H9 (cell line): ENCODE measurements at regions not wholly inside any gene's neighbourhood (a gene's known extent, or its start where the extent isn't known, plus 50 kb on each side); places are given as distances from the start of the nearest gene placed in this dataset.

Experiments used
- DNase-seq: peaks from one replicate; pipeline ENCODE4 v3.0.0-alpha.2; 2017
- H2AFZ ChIP-seq: one replicate; pipeline ENCODE4 v1.6.1; 2013; ENCODE audit warnings: mild to moderate bottlenecking, low read length, control low read depth, moderate library complexity
- H2AK5ac ChIP-seq: 2 replicates; pipeline ENCODE4 v1.6.1; 2013; ENCODE audit warnings: low read length, control low read depth, mixed read lengths; ENCODE audit not compliant: insufficient read length
- H2BK120ac ChIP-seq: one replicate; pipeline ENCODE4 v1.6.1; 2013; ENCODE audit warnings: low read depth, mild to moderate bottlenecking, low read length, control low read depth, inconsistent platforms; ENCODE audit not compliant: poor library complexity, severe bottlenecking
- H2BK12ac ChIP-seq: 2 replicates; pipeline ENCODE4 v1.6.1; 2013; ENCODE audit warnings: low read length, control low read depth, mixed read lengths, low read depth; ENCODE audit not compliant: insufficient read length
- H2BK15ac ChIP-seq: 2 replicates; pipeline ENCODE4 v1.6.1; 2013; ENCODE audit warnings: low read depth, low read length, control low read depth
- H2BK20ac ChIP-seq: one replicate; pipeline ENCODE4 v1.6.1; 2013; ENCODE audit warnings: low read depth, mild to moderate bottlenecking, low read length, control low read depth, inconsistent platforms; ENCODE audit not compliant: poor library complexity, severe bottlenecking
- H2BK5ac ChIP-seq: 2 replicates; pipeline ENCODE4 v1.6.1; 2013; ENCODE audit warnings: low read length, control low read depth, mixed read lengths; ENCODE audit not compliant: insufficient read length
- H3K14ac ChIP-seq: 2 replicates; pipeline ENCODE4 v1.6.1; 2013; ENCODE audit warnings: low read length, control low read depth; ENCODE audit not compliant: insufficient read depth
- H3K18ac ChIP-seq: 2 replicates; pipeline ENCODE4 v1.6.1; 2013; ENCODE audit warnings: low read depth, mild to moderate bottlenecking, mixed read lengths, low read length, control low read depth; ENCODE audit not compliant: insufficient read length
- H3K23ac ChIP-seq: 2 replicates; pipeline ENCODE4 v1.6.1; 2013; ENCODE audit warnings: low read length, control low read depth, mixed read lengths, low read depth; ENCODE audit not compliant: insufficient read length
- H3K23me2 ChIP-seq: 2 replicates; pipeline ENCODE4 v1.6.1; 2013; ENCODE audit warnings: low read depth, mild to moderate bottlenecking, mixed read lengths, low read length, control low read depth; ENCODE audit not compliant: insufficient read length, poor library complexity, severe bottlenecking
- H3K27ac ChIP-seq: 2 replicates; pipeline ENCODE4 v1.5.1; 2013; ENCODE audit warnings: low read length, control low read depth, mixed read lengths, low read depth; ENCODE audit not compliant: insufficient read length
- H3K27me3 ChIP-seq: 2 replicates; pipeline ENCODE4 v1.6.1; 2013; ENCODE audit warnings: low read length, control low read depth, inconsistent platforms; ENCODE audit not compliant: insufficient read depth
- H3K4ac ChIP-seq: 2 replicates; pipeline ENCODE4 v1.6.1; 2013; ENCODE audit warnings: low read depth, mild to moderate bottlenecking, control low read depth, inconsistent platforms, low read length, moderate library complexity
- H3K4me1 ChIP-seq: 2 replicates; pipeline ENCODE4 v1.6.1; 2013; ENCODE audit warnings: low read length, control low read depth, inconsistent platforms; ENCODE audit not compliant: insufficient read depth
- H3K4me2 ChIP-seq: 2 replicates; pipeline ENCODE4 v1.6.1; 2013; ENCODE audit warnings: low read length, control low read depth, mixed read lengths; ENCODE audit not compliant: insufficient read length, insufficient read depth
- H3K56ac ChIP-seq: 2 replicates; pipeline ENCODE4 v1.6.1; 2013; ENCODE audit warnings: low read depth, mild to moderate bottlenecking, mixed read lengths, low read length, control low read depth; ENCODE audit not compliant: insufficient read length
- H3K79me1 ChIP-seq: 2 replicates; pipeline ENCODE4 v1.6.1; 2013; ENCODE audit warnings: low read depth, mild to moderate bottlenecking, moderate library complexity, low read length, control low read depth, inconsistent platforms; ENCODE audit not compliant: insufficient read depth, poor library complexity, severe bottlenecking
- H3K79me2 ChIP-seq: 2 replicates; pipeline ENCODE4 v1.6.1; 2013; ENCODE audit warnings: low read length, control low read depth, inconsistent platforms; ENCODE audit not compliant: insufficient read depth
- H3K9ac ChIP-seq: 2 replicates; pipeline ENCODE4 v1.6.1; 2013; ENCODE audit warnings: low read length, control low read depth, mixed read lengths; ENCODE audit not compliant: insufficient read length; ENCODE audit errors: extremely low read depth
- H3K9me3 ChIP-seq: one replicate; pipeline ENCODE4 v1.6.1; 2013; ENCODE audit warnings: low read depth, low read length, inconsistent platforms; ENCODE audit not compliant: control insufficient read depth
- H3T11ph ChIP-seq: one replicate; pipeline ENCODE4 v1.6.1; 2013; ENCODE audit warnings: mild to moderate bottlenecking, low read length, control low read depth, inconsistent platforms
- H4K20me1 ChIP-seq: one replicate; pipeline ENCODE4 v1.6.1; 2013; ENCODE audit not compliant: control insufficient read depth, insufficient read length, insufficient read depth
- H4K5ac ChIP-seq: 2 replicates; pipeline ENCODE4 v1.6.1; 2013; ENCODE audit warnings: low read depth, mild to moderate bottlenecking, mixed read lengths, low read length, control low read depth; ENCODE audit not compliant: insufficient read length
- H4K8ac ChIP-seq: replicated peaks from 2 replicates; pipeline ENCODE4 v1.6.1; 2013; ENCODE audit warnings: low read length, control low read depth, mixed read lengths, low read depth; ENCODE audit not compliant: insufficient read length
- H4K91ac ChIP-seq: 2 replicates; pipeline ENCODE4 v1.6.1; 2013; ENCODE audit warnings: low read depth, mild to moderate bottlenecking, moderate library complexity, mixed read lengths, low read length, control low read depth; ENCODE audit not compliant: insufficient read length
- H3K27ac Mint-ChIP-seq, 3 experiments: 2 replicates in 2 of 3; 3 replicates in 1 of 3; pipeline ENCODE4 v1.8.0; 2020 to 2021; ENCODE audit warnings: mixed read lengths in 3 of 3, mild to moderate bottlenecking in 1 of 3, moderate library complexity in 1 of 3
- H3K27me3 Mint-ChIP-seq: 2 replicates; pipeline ENCODE4 v1.8.0; 2021; ENCODE audit warnings: low read depth, mild to moderate bottlenecking, moderate library complexity, mixed read lengths
- H3K36me3 Mint-ChIP-seq, 3 experiments: 2 replicates in 2 of 3; 3 replicates in 1 of 3; pipeline ENCODE4 v1.8.0; 2020 to 2021; ENCODE audit warnings: low read depth in 3 of 3, mixed read lengths in 3 of 3; ENCODE audit not compliant: insufficient read depth in 1 of 3
- H3K4me1 Mint-ChIP-seq, 2 experiments: 2 replicates each; pipeline ENCODE4 v1.8.0; 2020; ENCODE audit warnings: mixed read lengths in 2 of 2
- H3K4me3 Mint-ChIP-seq, 2 experiments: 2 replicates in 1 of 2; 3 replicates in 1 of 2; pipeline ENCODE4 v1.8.0; 2020 to 2021; ENCODE audit warnings: mild to moderate bottlenecking in 2 of 2, mixed read lengths in 2 of 2, moderate library complexity in 1 of 2
- H3K9me3 Mint-ChIP-seq, 2 experiments: 2 replicates in 1 of 2; 3 replicates in 1 of 2; pipeline ENCODE4 v1.8.0; 2020; ENCODE audit warnings: mild to moderate bottlenecking in 2 of 2, mixed read lengths in 2 of 2, moderate library complexity in 1 of 2
- CTCF ChIP-seq: fragments of 200-600 bp; sonication (generic); conservative IDR thresholded peaks from 3 replicates; pipeline ENCODE4 v1.8.0; 2021; ENCODE audit warnings: antibody characterized with exemption, mild to moderate bottlenecking
- WGBS: extraction: QIAGEN DNeasy Blood & Tissue Kit; methylation state at CpG from one replicate; pipeline ENCODE4 v1.1.7; 2013; ENCODE audit warnings: missing lambda C conversion rate, low lambda C conversion rate, mixed read lengths; ENCODE audit not compliant: insufficient read length; ENCODE audit errors: extremely low coverage; 5-methylcytosine and 5-hydroxymethylcytosine counted together

- Histone ChIP-seq H3K27ac (no peak overlapping the region), H4K20me1 (no peaks in the 10 kb centered on the region), H2AK5ac (no peak overlapping the region), H3K9me3 (no peaks in the 10 kb centered on the region), H4K91ac (no peak overlapping the region), H3K23me2 (no peaks in the 10 kb centered on the region), H4K8ac (no peak overlapping the region), H2BK5ac (no peak overlapping the region), H3K56ac (no peak overlapping the region), H3K79me1 (no peaks in the 10 kb centered on the region), H4K5ac (no peak overlapping the region), H2BK120ac (no peak overlapping the region), H2BK20ac (no peak overlapping the region), H3K4me1 (no peaks in the 10 kb centered on the region; the same call in 1 of the 2 replicates), H2AFZ (no peak overlapping the region), H3K79me2 (no peaks in the 10 kb centered on the region), H3K9ac (no peak overlapping the region), H3K23ac (no peak overlapping the region), H3K4me2 (no peak overlapping the region), H2BK12ac (no peak overlapping the region), H3T11ph (no peak overlapping the region), H3K27me3 (no peaks in the 10 kb centered on the region), H3K4ac (no peak overlapping the region), H3K18ac (no peak overlapping the region), H3K14ac (no peak overlapping the region), H2BK15ac (no peak overlapping the region)
- H3K4me1 Mint-ChIP-seq, result 0 out of 4 replicates have a peak, but pooled peaks cover 0 to 3% of the 10 kb centered on the region in 2 experiments
- no peak overlapping the region for H3K4me3 Mint-ChIP-seq
- no CpG with 5 or more reads among the region's 1 CpG for WGBS
- no peak for DNase-seq
- H3K27ac Mint-ChIP-seq, result no peak overlapping the region
- no peak for TF ChIP-seq CTCF
- no peaks in the 10 kb centered on the region for H3K36me3 Mint-ChIP-seq
- no peaks in the 10 kb centered on the region for H3K27me3 Mint-ChIP-seq
- no peaks in the 10 kb centered on the region for H3K9me3 Mint-ChIP-seq
These were observed 231.9 kb upstream of the CA10 start for GRCh38 chr17:52390422-52390821.
